ENCODE measurements at regions not wholly inside any gene's neighbourhood (a gene's known extent, or its start where the extent isn't known, plus 50 kb on each side); places are given as distances from the start of the nearest gene placed in this dataset.

DNA sequence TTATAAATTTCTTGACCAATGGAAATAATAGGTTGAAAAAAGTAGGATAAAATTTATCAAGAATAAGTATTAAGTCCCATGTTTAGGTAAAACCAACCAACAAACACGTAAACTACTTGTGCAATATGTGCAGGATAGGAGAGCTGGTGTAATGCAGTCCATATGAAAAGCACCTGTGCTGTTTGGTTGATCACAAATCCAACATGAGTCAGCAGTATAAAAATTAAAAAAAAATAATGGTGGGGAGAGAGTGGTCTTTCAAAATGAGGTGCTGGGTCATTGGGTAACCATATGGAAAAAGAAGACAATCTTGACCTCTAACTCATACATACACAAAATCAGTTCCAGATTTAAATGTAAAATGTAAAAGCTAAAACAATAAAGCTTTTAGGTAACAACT is 181.8 kb downstream of the HS3ST3B1 start:
- TF ChIP-seq POLR2AphosphoS2 (IDR thresholded peaks at IDR 0.05; ENCODE audit: low read depth, low read length), result no peak
- TF ChIP-seq ELF4 (CRISPR knock-in tag; IDR thresholded peaks at IDR 0.05; ENCODE audit: borderline replicate concordance), result no peak
- no peak for TF ChIP-seq ZNF180 (CRISPR knock-in tag; IDR thresholded peaks at IDR 0.05; ENCODE audit: borderline replicate concordance, low read depth)
- no peak for TF ChIP-seq TMF1 (CRISPR knock-in tag; IDR thresholded peaks at IDR 0.05; ENCODE audit: low read depth)
- TF ChIP-seq GTF2F1 (IDR thresholded peaks at IDR 0.05; ENCODE audit: low read length), result no peak
- TF ChIP-seq, protein P1, sequence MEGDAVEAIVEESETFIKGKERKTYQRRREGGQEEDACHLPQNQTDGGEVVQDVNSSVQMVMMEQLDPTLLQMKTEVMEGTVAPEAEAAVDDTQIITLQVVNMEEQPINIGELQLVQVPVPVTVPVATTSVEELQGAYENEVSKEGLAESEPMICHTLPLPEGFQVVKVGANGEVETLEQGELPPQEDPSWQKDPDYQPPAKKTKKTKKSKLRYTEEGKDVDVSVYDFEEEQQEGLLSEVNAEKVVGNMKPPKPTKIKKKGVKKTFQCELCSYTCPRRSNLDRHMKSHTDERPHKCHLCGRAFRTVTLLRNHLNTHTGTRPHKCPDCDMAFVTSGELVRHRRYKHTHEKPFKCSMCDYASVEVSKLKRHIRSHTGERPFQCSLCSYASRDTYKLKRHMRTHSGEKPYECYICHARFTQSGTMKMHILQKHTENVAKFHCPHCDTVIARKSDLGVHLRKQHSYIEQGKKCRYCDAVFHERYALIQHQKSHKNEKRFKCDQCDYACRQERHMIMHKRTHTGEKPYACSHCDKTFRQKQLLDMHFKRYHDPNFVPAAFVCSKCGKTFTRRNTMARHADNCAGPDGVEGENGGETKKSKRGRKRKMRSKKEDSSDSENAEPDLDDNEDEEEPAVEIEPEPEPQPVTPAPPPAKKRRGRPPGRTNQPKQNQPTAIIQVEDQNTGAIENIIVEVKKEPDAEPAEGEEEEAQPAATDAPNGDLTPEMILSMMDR (CRISPR knock-in tag; IDR thresholded peaks at IDR 0.05), result no peak
- TF ChIP-seq, protein P2, sequence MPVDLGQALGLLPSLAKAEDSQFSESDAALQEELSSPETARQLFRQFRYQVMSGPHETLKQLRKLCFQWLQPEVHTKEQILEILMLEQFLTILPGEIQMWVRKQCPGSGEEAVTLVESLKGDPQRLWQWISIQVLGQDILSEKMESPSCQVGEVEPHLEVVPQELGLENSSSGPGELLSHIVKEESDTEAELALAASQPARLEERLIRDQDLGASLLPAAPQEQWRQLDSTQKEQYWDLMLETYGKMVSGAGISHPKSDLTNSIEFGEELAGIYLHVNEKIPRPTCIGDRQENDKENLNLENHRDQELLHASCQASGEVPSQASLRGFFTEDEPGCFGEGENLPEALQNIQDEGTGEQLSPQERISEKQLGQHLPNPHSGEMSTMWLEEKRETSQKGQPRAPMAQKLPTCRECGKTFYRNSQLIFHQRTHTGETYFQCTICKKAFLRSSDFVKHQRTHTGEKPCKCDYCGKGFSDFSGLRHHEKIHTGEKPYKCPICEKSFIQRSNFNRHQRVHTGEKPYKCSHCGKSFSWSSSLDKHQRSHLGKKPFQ (CRISPR knock-in tag; IDR thresholded peaks at IDR 0.05; ENCODE audit: insufficient replicate concordance), result no peak
- TF ChIP-seq SALL2 (CRISPR knock-in tag; IDR thresholded peaks at IDR 0.05), result no peak
- TF ChIP-seq RAD21 (CRISPR knock-in tag; IDR thresholded peaks at IDR 0.05), result no peak
- no peak for TF ChIP-seq FOXA1 (IDR thresholded peaks at IDR 0.05)
- no peak for TF ChIP-seq FOXA1 (CRISPR knock-in tag; IDR thresholded peaks at IDR 0.05)
- no peak for TF ChIP-seq CEBPB (IDR thresholded peaks at IDR 0.05; ENCODE audit: borderline replicate concordance, low read depth, low read length)
- TF ChIP-seq, protein P3, sequence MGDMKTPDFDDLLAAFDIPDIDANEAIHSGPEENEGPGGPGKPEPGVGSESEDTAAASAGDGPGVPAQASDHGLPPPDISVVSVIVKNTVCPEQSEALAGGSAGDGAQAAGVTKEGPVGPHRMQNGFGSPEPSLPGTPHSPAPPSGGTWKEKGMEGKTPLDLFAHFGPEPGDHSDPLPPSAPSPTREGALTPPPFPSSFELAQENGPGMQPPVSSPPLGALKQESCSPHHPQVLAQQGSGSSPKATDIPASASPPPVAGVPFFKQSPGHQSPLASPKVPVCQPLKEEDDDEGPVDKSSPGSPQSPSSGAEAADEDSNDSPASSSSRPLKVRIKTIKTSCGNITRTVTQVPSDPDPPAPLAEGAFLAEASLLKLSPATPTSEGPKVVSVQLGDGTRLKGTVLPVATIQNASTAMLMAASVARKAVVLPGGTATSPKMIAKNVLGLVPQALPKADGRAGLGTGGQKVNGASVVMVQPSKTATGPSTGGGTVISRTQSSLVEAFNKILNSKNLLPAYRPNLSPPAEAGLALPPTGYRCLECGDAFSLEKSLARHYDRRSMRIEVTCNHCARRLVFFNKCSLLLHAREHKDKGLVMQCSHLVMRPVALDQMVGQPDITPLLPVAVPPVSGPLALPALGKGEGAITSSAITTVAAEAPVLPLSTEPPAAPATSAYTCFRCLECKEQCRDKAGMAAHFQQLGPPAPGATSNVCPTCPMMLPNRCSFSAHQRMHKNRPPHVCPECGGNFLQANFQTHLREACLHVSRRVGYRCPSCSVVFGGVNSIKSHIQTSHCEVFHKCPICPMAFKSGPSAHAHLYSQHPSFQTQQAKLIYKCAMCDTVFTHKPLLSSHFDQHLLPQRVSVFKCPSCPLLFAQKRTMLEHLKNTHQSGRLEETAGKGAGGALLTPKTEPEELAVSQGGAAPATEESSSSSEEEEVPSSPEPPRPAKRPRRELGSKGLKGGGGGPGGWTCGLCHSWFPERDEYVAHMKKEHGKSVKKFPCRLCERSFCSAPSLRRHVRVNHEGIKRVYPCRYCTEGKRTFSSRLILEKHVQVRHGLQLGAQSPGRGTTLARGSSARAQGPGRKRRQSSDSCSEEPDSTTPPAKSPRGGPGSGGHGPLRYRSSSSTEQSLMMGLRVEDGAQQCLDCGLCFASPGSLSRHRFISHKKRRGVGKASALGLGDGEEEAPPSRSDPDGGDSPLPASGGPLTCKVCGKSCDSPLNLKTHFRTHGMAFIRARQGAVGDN (CRISPR knock-in tag; IDR thresholded peaks at IDR 0.05), result no peak

Data from HepG2 (cell line).